Astrocyte of the spinal cord (primary cell): ENCODE measurements at regions not wholly inside any gene's neighbourhood (a gene's known extent, or its start where the extent isn't known, plus 50 kb on each side); places are given as distances from the start of the nearest gene placed in this dataset.

ENCODE experiments used
- DNase-seq: peaks from one replicate; pipeline ENCODE4 v3.0.0; 2011; ENCODE audit warnings: low read depth, low spot score
- H3K4me3 ChIP-seq: 2 replicates; pipeline ENCODE4 v1.5.1; 2011; ENCODE audit warnings: low read depth, mild to moderate bottlenecking, low read length, moderate library complexity
- CTCF ChIP-seq: IDR thresholded peaks from 2 replicates; pipeline ENCODE4 v1.5.1; 2012; ENCODE audit warnings: low read depth, mild to moderate bottlenecking, low read length, inconsistent platforms
- in situ Hi-C: cut with HindIII; loops from 2 replicates; pipeline ENCODE4 v1.10.0; 2017; ENCODE audit warnings: low sequenced_read_pairs

GRCh38 chr2:66852953-66853352 is 418.0 kb downstream of the MEIS1 start:
- no peak for TF ChIP-seq CTCF
- in situ Hi-C loops = no loop called here

GRCh38 chr2:66853585-66853984 is 418.7 kb downstream of the MEIS1 start:
- TF ChIP-seq CTCF = no peak
- DNase-seq = no peak
- H3K4me3 ChIP-seq = no peak overlapping the region
- in situ Hi-C loops = no loop called here

More at GRCh38 chr2:66852953-66853352, 418.0 kb downstream of the MEIS1 start:
- H3K4me3 ChIP-seq = no peak overlapping the region
- no peak for DNase-seq

GRCh38 chr2:66854298-66854697 is 419.4 kb downstream of the MEIS1 start:
- H3K4me3 ChIP-seq = no peak overlapping the region
- no peak for DNase-seq
- TF ChIP-seq CTCF = no peak
- in situ Hi-C loops = no loop called here

DNA sequence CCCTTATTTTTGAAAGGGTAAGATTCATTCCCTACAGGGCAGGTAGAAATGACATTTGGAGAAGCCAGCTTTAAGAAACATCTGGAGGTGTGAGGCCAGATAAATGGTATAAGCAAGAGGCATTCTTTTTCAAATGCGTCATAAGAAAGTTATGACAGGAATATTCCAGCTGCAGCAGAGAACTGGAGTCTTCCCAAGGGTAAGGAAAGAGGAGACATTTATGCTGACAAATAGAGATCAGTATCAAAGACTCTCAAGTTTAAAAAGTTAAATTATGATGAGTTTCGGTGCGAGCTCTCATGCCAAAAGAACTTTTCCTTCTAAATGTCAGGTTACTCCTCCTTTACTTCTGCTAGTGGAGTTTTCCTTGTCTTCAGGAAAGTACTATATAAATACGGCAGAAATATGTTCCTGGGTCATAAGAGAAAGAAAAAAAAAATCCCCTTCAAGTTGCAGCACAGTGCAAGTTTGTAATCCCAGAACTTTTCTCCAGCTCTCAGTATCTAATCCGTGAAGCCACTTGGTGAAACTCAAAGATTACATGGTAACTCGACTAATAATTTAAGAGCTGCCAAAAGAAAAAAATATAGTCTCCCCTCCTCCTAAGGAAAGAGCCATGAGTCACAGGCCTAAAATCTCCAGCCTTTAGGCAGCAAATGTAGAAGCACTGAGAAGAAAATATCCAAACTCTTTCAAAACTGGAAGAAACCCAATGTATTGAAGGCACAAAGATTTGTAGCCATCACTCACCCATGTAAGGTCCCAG is 428.1 kb downstream of the MEIS1 start:
- DNase-seq = peak; percentile 38
- no peak overlapping the region for H3K4me3 ChIP-seq
- in situ Hi-C loops = no loop called here
- TF ChIP-seq CTCF = no peak

- no peak for DNase-seq
- in situ Hi-C loops = no loop called here
- no peak for TF ChIP-seq CTCF
- H3K4me3 ChIP-seq = no peak overlapping the region
Measured at GRCh38 chr2:66865161-66865560, 430.2 kb downstream of the MEIS1 start.

- TF ChIP-seq CTCF = no peak
- DNase-seq = no peak
- in situ Hi-C loops = no loop called here
- no peak overlapping the region for H3K4me3 ChIP-seq
Measured at GRCh38 chr2:66866331-66867062, 431.6 kb downstream of the MEIS1 start.
